HEK293T (cell line): ENCODE measurements at regions not wholly inside any gene's neighbourhood (a gene's known extent, or its start where the extent isn't known, plus 50 kb on each side); places are given as distances from the start of the nearest gene placed in this dataset.

Source experiments
- CTCF ChIA-PET: fragments of 350-600 bp; formaldehyde crosslinking; extraction: SDS; loops from one replicate; lab custom pipeline; 2021; ENCODE audit warnings: antibody characterized with exemption, inconsistent platforms; lab: Yijun Ruan, JAX
- POLR2A ChIA-PET: fragments of 350-600 bp; formaldehyde crosslinking; extraction: SDS; loops from one replicate; lab custom pipeline; 2020; ENCODE audit warnings: antibody characterized with exemption, inconsistent platforms; lab: Yijun Ruan, JAX
- DNase-seq: peaks from one replicate; pipeline ENCODE4 v3.0.0; 2012; ENCODE audit warnings: mixed read lengths; ENCODE audit errors: extremely low spot score
- ARNT ChIP-seq: fragments of 450-650 bp; IDR thresholded peaks from 2 replicates; pipeline ENCODE4 v1.6.1; 2017; ENCODE audit warnings: mild to moderate bottlenecking
- BHLHE40 ChIP-seq: fragments of 450-650 bp; IDR thresholded peaks from 2 replicates; pipeline ENCODE4 v1.6.1; 2016; ENCODE audit warnings: mild to moderate bottlenecking, moderate library complexity, borderline replicate concordance
- CTBP1 ChIP-seq: fragments of 450-650 bp; IDR thresholded peaks from 2 replicates; pipeline ENCODE4 v1.6.1; 2016; ENCODE audit warnings: borderline replicate concordance
- ELF4 ChIP-seq: fragments of 450-650 bp; IDR thresholded peaks from 2 replicates; pipeline ENCODE4 v1.6.1; 2017; ENCODE audit warnings: antibody characterized with exemption
- FOXA1 ChIP-seq: fragments of 450-650 bp; IDR thresholded peaks from 2 replicates; pipeline ENCODE4 v1.6.1; 2016; ENCODE audit warnings: mild to moderate bottlenecking
- FOXK2 ChIP-seq: fragments of 450-650 bp; IDR thresholded peaks from 2 replicates; pipeline ENCODE4 v1.6.1; 2016; ENCODE audit warnings: mild to moderate bottlenecking
- FOXM1 ChIP-seq: fragments of 450-650 bp; IDR thresholded peaks from 2 replicates; pipeline ENCODE4 v1.6.1; 2017; ENCODE audit warnings: mild to moderate bottlenecking, borderline replicate concordance
- HDGF ChIP-seq: fragments of 450-650 bp; IDR thresholded peaks from 2 replicates; pipeline ENCODE4 v1.6.1; 2017; ENCODE audit warnings: antibody characterized with exemption, borderline replicate concordance
- L3MBTL2 ChIP-seq: fragments of 450-650 bp; conservative IDR thresholded peaks from 2 replicates; pipeline ENCODE4 v1.6.1; 2016; ENCODE audit warnings: mild to moderate bottlenecking
- LEF1 ChIP-seq: fragments of 450-650 bp; IDR thresholded peaks from 2 replicates; pipeline ENCODE4 v1.6.1; 2017; ENCODE audit warnings: mild to moderate bottlenecking, borderline replicate concordance
- NFRKB ChIP-seq: fragments of 450-650 bp; IDR thresholded peaks from 2 replicates; pipeline ENCODE4 v1.6.1; 2016; ENCODE audit warnings: mild to moderate bottlenecking, moderate library complexity
- PKNOX1 ChIP-seq: fragments of 450-650 bp; IDR thresholded peaks from 2 replicates; pipeline ENCODE4 v1.6.1; 2016
- SP1 ChIP-seq: fragments of 450-650 bp; IDR thresholded peaks from 2 replicates; pipeline ENCODE4 v1.6.1; 2017
- SUZ12 ChIP-seq: fragments of 450-650 bp; IDR thresholded peaks from 2 replicates; pipeline ENCODE4 v1.6.1; 2016; ENCODE audit warnings: mild to moderate bottlenecking
- TARDBP ChIP-seq: fragments of 450-650 bp; IDR thresholded peaks from 2 replicates; pipeline ENCODE4 v1.6.1; 2016
- ZNF384 ChIP-seq: fragments of 450-650 bp; IDR thresholded peaks from 2 replicates; pipeline ENCODE4 v1.6.1; 2016

- POLR2A ChIA-PET = no interaction called here
- CTCF ChIA-PET = no interaction called here
- no peak for DNase-seq
- no peak for TF ChIP-seq SP1
- no peak for TF ChIP-seq FOXM1
- TF ChIP-seq LEF1 = no peak
- TF ChIP-seq HDGF = no peak
- TF ChIP-seq PKNOX1 = no peak
- TF ChIP-seq FOXA1 = no peak
- no peak for TF ChIP-seq NFRKB
- no peak for TF ChIP-seq BHLHE40
- TF ChIP-seq ELF4 = no peak
- TF ChIP-seq L3MBTL2 = no peak
- TF ChIP-seq TARDBP = no peak
- TF ChIP-seq ZNF384 = no peak
- no peak for TF ChIP-seq ARNT
- TF ChIP-seq CTBP1 = no peak
- no peak for TF ChIP-seq FOXK2
- no peak for TF ChIP-seq SUZ12
These were observed 522.5 kb upstream of the AGA start for GRCh38 chr4:177964693-177965168.

GRCh38 chr4:177967328-177967727 lies 525.1 kb upstream of the AGA start:
- POLR2A ChIA-PET = no interaction called here

GRCh38 chr4:177968817-177969442 lies 526.7 kb upstream of the AGA start:
- ChIA-PET POLR2A (no interaction called here), CTCF (no interaction called here)
- TF ChIP-seq LEF1 (no peak), PKNOX1 (no peak), ZNF384 (no peak), ELF4 (no peak), FOXA1 (no peak), NFRKB (no peak), CTBP1 (no peak), FOXM1 (no peak), SUZ12 (no peak), ARNT (no peak), BHLHE40 (no peak), HDGF (no peak), FOXK2 (no peak), TARDBP (no peak), SP1 (no peak)
- no peak for DNase-seq

More at GRCh38 chr4:177967328-177967727, 525.1 kb upstream of the AGA start:
- DNase-seq = no peak
- TF ChIP-seq ZNF384 = no peak
- CTCF ChIA-PET = no interaction called here

- DNase-seq = no peak
- CTCF ChIA-PET = no interaction called here
- POLR2A ChIA-PET = no interaction called here
- no peak for TF ChIP-seq FOXM1
- TF ChIP-seq SUZ12 = no peak
- TF ChIP-seq SP1 = no peak
- no peak for TF ChIP-seq ARNT
- TF ChIP-seq HDGF = no peak
- TF ChIP-seq FOXK2 = no peak
- no peak for TF ChIP-seq ZNF384
- TF ChIP-seq ELF4 = no peak
- TF ChIP-seq PKNOX1 = no peak
- no peak for TF ChIP-seq NFRKB
- no peak for TF ChIP-seq TARDBP
- TF ChIP-seq FOXA1 = no peak
- no peak for TF ChIP-seq LEF1
These were observed 532.2 kb upstream of the AGA start for GRCh38 chr4:177974461-177974860.

GRCh38 chr4:177975315-177975987 lies 533.2 kb upstream of the AGA start:
- DNase-seq = no peak
- TF ChIP-seq TARDBP (no peak), ELF4 (no peak), FOXK2 (no peak), NFRKB (no peak), HDGF (no peak), BHLHE40 (no peak), CTBP1 (no peak), LEF1 (no peak)
- CTCF ChIA-PET = no interaction called here
- POLR2A ChIA-PET = no interaction called here

- CTCF ChIA-PET = no interaction called here
- POLR2A ChIA-PET = interaction anchor here (0.7 kb wide), 1 partner anchor 121 kb away, joined by 3 read pairs; no protein-coding TSS in a partner anchor
- no peak for TF ChIP-seq PKNOX1
- no peak for TF ChIP-seq BHLHE40
- no peak for TF ChIP-seq FOXK2
- no peak for TF ChIP-seq ELF4
- TF ChIP-seq SP1 = no peak
- no peak for TF ChIP-seq NFRKB
- TF ChIP-seq FOXM1 = no peak
- no peak for TF ChIP-seq SUZ12
- DNase-seq = no peak
These were observed 544.0 kb upstream of the AGA start for GRCh38 chr4:177986236-177986635.
